ENCODE measurements at regions not wholly inside any gene's neighbourhood (a gene's known extent, or its start where the extent isn't known, plus 50 kb on each side); places are given as distances from the start of the nearest gene placed in this dataset.
"Not testable (repeated sequence)": the region's sequence is repeated elsewhere in the genome, so short reads cannot be mapped to it uniquely, and the experiment has no call there.

DNA sequence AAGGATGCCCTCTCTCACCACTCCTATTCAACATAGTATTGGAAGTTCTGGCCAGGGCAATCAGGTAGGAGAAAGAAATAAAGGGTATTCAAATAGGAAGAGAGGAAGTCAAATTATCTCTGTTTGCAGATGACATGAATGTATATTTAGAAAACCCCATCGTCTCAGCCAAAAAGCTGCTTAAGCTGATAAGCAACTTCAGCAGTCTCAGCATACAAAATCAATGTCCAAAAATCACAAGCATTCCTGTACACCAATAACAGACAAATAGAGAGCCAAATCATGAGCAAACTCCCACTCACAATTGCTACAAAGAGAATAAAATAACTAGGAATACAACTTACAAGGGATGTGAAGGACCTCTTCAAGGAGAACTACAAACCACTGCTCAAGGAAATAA is 184.6 kb downstream of the HACE1 start:
- TF ChIP-seq NFRKB (IDR thresholded peaks at IDR 0.05); FOXM1 (IDR thresholded peaks at IDR 0.05; ENCODE audit: borderline replicate concordance); ZNF384 (IDR thresholded peaks at IDR 0.05); ELF4 (IDR thresholded peaks at IDR 0.05); BHLHE40 (IDR thresholded peaks at IDR 0.05; ENCODE audit: borderline replicate concordance); SP1 (IDR thresholded peaks at IDR 0.05); FOXA1 (IDR thresholded peaks at IDR 0.05): not testable (repeated sequence)
